ENCODE measurements at regions not wholly inside any gene's neighbourhood (a gene's known extent, or its start where the extent isn't known, plus 50 kb on each side); places are given as distances from the start of the nearest gene placed in this dataset.

- TF ChIP-seq CTCF (IDR thresholded peaks at IDR 0.05) = no peak
- no peak for TF ChIP-seq POLR2A (IDR thresholded peaks at IDR 0.05)
Measured at GRCh38 chr9:78695519-78695918, 398.6 kb downstream of the PSAT1 start.

Measured in breast epithelium (tissue), 3 donors.